GM23248 (cell line): ENCODE measurements at regions not wholly inside any gene's neighbourhood (a gene's known extent, or its start where the extent isn't known, plus 50 kb on each side); places are given as distances from the start of the nearest gene placed in this dataset.

Experiments
- DNase-seq: peaks from one replicate; pipeline ENCODE4 v3.0.0-alpha.2; 2015
- H2AFZ ChIP-seq: fragments of 200-600 bp; sonication (generic); 2 replicates; pipeline ENCODE4 v1.6.1; 2016; ENCODE audit warnings: antibody characterized with exemption
- H3F3A ChIP-seq: fragments of 200-600 bp; sonication (generic); 2 replicates; pipeline ENCODE4 v1.6.1; 2016; ENCODE audit warnings: mild to moderate bottlenecking, antibody characterized with exemption, mixed run types; ENCODE audit not compliant: insufficient read depth
- H3K27ac ChIP-seq: fragments of 200-600 bp; sonication (generic); 2 replicates; pipeline ENCODE4 v1.5.1; 2016; ENCODE audit warnings: mild to moderate bottlenecking
- H3K27me3 ChIP-seq: fragments of 200-600 bp; sonication (generic); replicated peaks from 2 replicates; pipeline ENCODE4 v1.6.1; 2016; ENCODE audit warnings: mild to moderate bottlenecking; ENCODE audit not compliant: insufficient read depth
- H3K36me3 ChIP-seq: fragments of 200-600 bp; sonication (generic); 2 replicates; pipeline ENCODE4 v1.6.1; 2016; ENCODE audit warnings: low read depth, mild to moderate bottlenecking
- H3K4me1 ChIP-seq: fragments of 200-600 bp; sonication (generic); 2 replicates; pipeline ENCODE4 v1.6.1; 2016; ENCODE audit warnings: mild to moderate bottlenecking; ENCODE audit not compliant: insufficient read depth
- H3K4me2 ChIP-seq: fragments of 200-600 bp; sonication (generic); one replicate; pipeline ENCODE4 v1.6.1; 2016; ENCODE audit warnings: mild to moderate bottlenecking; ENCODE audit not compliant: unreplicated experiment
- H3K4me3 ChIP-seq: fragments of 200-600 bp; sonication (generic); 2 replicates; pipeline ENCODE4 v1.5.1; 2016; ENCODE audit warnings: mild to moderate bottlenecking
- H3K79me2 ChIP-seq: fragments of 200-600 bp; sonication (generic); 2 replicates; pipeline ENCODE4 v1.6.1; 2016; ENCODE audit warnings: mild to moderate bottlenecking; ENCODE audit not compliant: insufficient read depth
- H3K9ac ChIP-seq: fragments of 200-600 bp; sonication (generic); 2 replicates; pipeline ENCODE4 v1.6.1; 2016; ENCODE audit warnings: mild to moderate bottlenecking
- H3K9me2 ChIP-seq: fragments of 200-600 bp; sonication (generic); 2 replicates; pipeline ENCODE4 v1.6.1; 2016; ENCODE audit warnings: mixed run types, mild to moderate bottlenecking, moderate library complexity; ENCODE audit not compliant: insufficient read depth
- H3K9me3 ChIP-seq: fragments of 200-600 bp; sonication (generic); one replicate; pipeline ENCODE4 v1.6.1; 2017; ENCODE audit warnings: low read depth
- H4K20me1 ChIP-seq: fragments of 200-600 bp; sonication (generic); 2 replicates; pipeline ENCODE4 v1.6.0; 2016; ENCODE audit not compliant: insufficient read depth
- EZH2 ChIP-seq: fragments of 200-600 bp; sonication (generic); IDR thresholded peaks from 2 replicates; pipeline ENCODE4 v1.6.1; 2018; ENCODE audit warnings: antibody characterized with exemption, mild to moderate bottlenecking; ENCODE audit not compliant: insufficient read depth, poor library complexity, severe bottlenecking
- EZH2phosphoT487 ChIP-seq: fragments of 200-600 bp; sonication (generic); IDR thresholded peaks from 2 replicates; pipeline ENCODE4 v1.6.1; 2018; ENCODE audit warnings: antibody characterized with exemption, moderate library complexity, mild to moderate bottlenecking, low read depth; ENCODE audit not compliant: insufficient read depth
- WGBS, 2 experiments: methylation state at CpG; one replicate each; pipeline ENCODE4 v1.1.6; 2015 to 2017; ENCODE audit warnings: low lambda C conversion rate in 2 of 2, low coverage in 1 of 2; ENCODE audit errors: missing lambda C conversion rate in 2 of 2; 5-methylcytosine and 5-hydroxymethylcytosine counted together
- in situ Hi-C: fragments of 300-500 bp; cut with MboI; formaldehyde crosslinking; loops from 2 replicates; pipeline ENCODE4 v1.15.0; 2020

DNA sequence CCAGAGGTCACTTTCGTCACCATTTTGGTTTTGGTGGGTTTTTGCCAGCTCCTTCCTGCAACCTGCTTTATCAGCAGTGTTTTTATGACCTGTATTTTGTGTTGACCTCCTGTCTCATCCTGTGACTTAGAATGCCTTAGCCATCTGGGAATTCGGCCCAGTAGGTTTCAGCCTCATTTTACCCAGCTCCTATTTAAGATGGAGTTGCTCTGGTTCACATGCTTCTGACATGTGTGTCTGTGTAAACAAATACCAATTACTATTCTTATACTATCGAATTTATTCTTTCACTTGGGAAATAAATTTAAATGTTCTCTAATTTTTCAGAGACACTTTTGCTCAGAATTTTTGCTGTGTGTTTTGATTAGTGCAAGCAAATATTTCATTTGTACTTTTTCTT lies 1370.3 kb upstream of the MIR17HG start:
- Histone ChIP-seq H3K27me3 (no peaks in the 10 kb centered on the region), H4K20me1 (no peaks in the 10 kb centered on the region), H3K9me3 (no peaks in the 10 kb centered on the region), H3K27ac (no peak overlapping the region), H2AFZ (no peak overlapping the region), H3K9me2 (no peaks in the 10 kb centered on the region; the same call in 1 of the 2 replicates), H3K9ac (no peak overlapping the region), H3K4me2 (no peak overlapping the region), H3K79me2 (no peaks in the 10 kb centered on the region), H3K36me3 (no peaks in the 10 kb centered on the region), H3K4me1 (peaks cover 2% of the 10 kb centered on the region; the same call in 1 of the 2 replicates), H3K4me3 (no peak overlapping the region), H3F3A (peaks cover under 1% of the 10 kb centered on the region; the same call in 1 of the 2 replicates)
- DNase-seq: no peak
- WGBS, 2 experiments: 79 to 81% methylated on average over 3 of the region's 3 CpGs
- in situ Hi-C loops: no loop called here
- TF ChIP-seq EZH2phosphoT487 (no peak), EZH2 (no peak)

DNA sequence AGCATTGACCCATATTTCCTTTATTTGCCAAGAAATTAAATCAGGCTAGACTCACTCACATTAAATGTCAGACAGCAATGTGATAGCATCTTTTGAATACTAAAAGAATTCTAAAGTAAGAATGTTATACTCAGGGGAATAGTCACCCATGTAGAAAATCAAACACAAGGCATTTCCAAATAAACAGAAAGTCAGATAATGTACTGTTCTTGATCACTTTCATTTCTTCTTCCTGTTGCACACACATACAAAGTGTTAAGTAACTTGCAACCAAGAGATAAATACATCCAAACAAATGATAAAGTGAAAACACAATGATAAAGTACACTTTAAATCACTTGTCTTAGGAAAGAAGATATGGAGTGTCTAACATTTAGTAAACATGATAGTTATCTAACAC lies 1366.6 kb upstream of the MIR17HG start:
- Histone ChIP-seq H3K4me3 (no peak overlapping the region), H3K9me2 (no peaks in the 10 kb centered on the region; the same call in 1 of the 2 replicates), H3K36me3 (no peaks in the 10 kb centered on the region), H4K20me1 (no peaks in the 10 kb centered on the region), H3K4me1 (peaks cover 11% of the 10 kb centered on the region), H3K79me2 (no peaks in the 10 kb centered on the region), H2AFZ (peak overlapping the region; percentile 29; the same call in 1 of the 2 replicates), H3K4me2 (no peak overlapping the region), H3F3A (peaks cover 10% of the 10 kb centered on the region; the same call in 1 of the 2 replicates), H3K9me3 (no peaks in the 10 kb centered on the region), H3K9ac (no peak overlapping the region), H3K27ac (no peak overlapping the region), H3K27me3 (no peaks in the 10 kb centered on the region)
- in situ Hi-C loops: no loop called here
- no peak for TF ChIP-seq EZH2
- no peak for TF ChIP-seq EZH2phosphoT487
- no peak for DNase-seq

DNA sequence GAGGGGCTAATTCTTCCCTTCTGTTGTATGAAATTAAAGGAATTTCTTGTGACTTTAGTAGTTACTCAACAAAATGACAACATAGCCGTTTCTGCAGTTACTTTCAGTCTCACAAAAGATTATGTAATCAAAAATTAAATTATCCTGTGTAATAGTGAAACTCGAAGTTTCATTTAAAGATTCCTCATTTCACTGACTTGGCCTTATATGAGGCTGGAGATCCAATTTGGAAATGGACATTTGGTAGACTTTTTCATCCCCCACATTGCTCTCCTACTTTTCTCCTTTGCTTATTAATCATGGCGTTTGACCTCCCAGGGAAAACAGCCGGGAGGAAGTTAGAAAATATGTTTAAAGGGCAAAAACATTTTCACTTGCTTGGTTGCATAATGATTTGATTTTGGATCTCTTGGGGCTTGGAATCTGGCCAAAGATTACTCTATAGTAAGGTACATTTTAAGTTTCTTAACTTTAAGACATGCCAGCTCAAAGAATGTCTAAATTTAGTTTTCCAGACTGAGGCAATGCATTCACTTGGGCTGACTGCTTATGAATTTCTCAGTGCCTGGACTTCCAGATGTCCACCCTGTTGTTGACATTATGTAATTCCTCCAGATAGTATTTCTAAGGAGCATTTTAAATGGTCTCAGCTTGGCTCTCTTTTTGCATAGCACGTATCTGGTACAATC lies 1364.9 kb upstream of the MIR17HG start:
- in situ Hi-C loops: no loop called here
- H3K27ac ChIP-seq: peak overlapping the region; percentile 67
- peak overlapping the region; percentile 75 for H3K4me2 ChIP-seq
- H3K27me3 ChIP-seq: no peaks in the 10 kb centered on the region
- H3F3A ChIP-seq: peaks cover 10% of the 10 kb centered on the region; the same call in 1 of the 2 replicates
- DNase-seq: peak; percentile 66
- H3K9me2 ChIP-seq: no peaks in the 10 kb centered on the region; the same call in 1 of the 2 replicates
- peak overlapping the region; percentile 35 for H3K9ac ChIP-seq
- H3K9me3 ChIP-seq: no peaks in the 10 kb centered on the region
- WGBS, 2 experiments: 3 to 7% methylated on average over 5 of the region's 5 CpGs
- H3K36me3 ChIP-seq: no peaks in the 10 kb centered on the region
- TF ChIP-seq EZH2phosphoT487 (no peak), EZH2 (no peak)
- H3K79me2 ChIP-seq: no peaks in the 10 kb centered on the region
- H3K4me3 ChIP-seq: peak overlapping the region; percentile 58
- H2AFZ ChIP-seq: peak overlapping the region; percentile 78
- peaks cover 11% of the 10 kb centered on the region for H3K4me1 ChIP-seq
- H4K20me1 ChIP-seq: no peaks in the 10 kb centered on the region

DNA sequence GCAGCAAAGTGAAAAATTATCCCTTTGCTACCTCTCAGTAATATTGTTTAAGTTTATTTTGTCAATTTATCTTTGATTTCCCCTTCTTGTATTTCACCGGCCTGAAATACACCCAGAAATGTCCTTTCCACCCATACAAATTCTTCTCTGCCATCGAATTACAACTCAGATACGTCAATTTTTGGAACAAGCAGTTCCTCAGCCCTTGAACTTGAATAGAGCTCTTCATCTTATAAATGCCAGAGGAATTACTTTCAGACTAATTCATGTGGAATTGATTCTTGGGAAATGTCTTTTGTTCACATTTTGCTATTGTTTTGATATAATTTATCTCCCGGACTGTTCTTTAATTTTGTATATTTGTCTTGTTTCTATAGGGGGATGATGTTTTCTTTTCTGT lies 1359.3 kb upstream of the MIR17HG start:
- TF ChIP-seq EZH2phosphoT487: no peak
- TF ChIP-seq EZH2: no peak
- H2AFZ ChIP-seq: peak overlapping the region; percentile 67
- in situ Hi-C loops: no loop called here
- no peaks in the 10 kb centered on the region for H4K20me1 ChIP-seq
- H3K4me3 ChIP-seq: no peak overlapping the region
- H3K9ac ChIP-seq: no peak overlapping the region
- H3F3A ChIP-seq: no peaks in the 10 kb centered on the region
- no peaks in the 10 kb centered on the region for H3K27me3 ChIP-seq
- H3K27ac ChIP-seq: no peak overlapping the region
- DNase-seq: peak; percentile 4
- no peak overlapping the region for H3K4me2 ChIP-seq
- H3K36me3 ChIP-seq: no peaks in the 10 kb centered on the region
- H3K4me1 ChIP-seq: no peaks in the 10 kb centered on the region
- no peaks in the 10 kb centered on the region for H3K79me2 ChIP-seq
- no peaks in the 10 kb centered on the region for H3K9me2 ChIP-seq
- no peaks in the 10 kb centered on the region for H3K9me3 ChIP-seq
- WGBS, 2 experiments: 4 to 10% methylated on average over 4 of the region's 4 CpGs

DNA sequence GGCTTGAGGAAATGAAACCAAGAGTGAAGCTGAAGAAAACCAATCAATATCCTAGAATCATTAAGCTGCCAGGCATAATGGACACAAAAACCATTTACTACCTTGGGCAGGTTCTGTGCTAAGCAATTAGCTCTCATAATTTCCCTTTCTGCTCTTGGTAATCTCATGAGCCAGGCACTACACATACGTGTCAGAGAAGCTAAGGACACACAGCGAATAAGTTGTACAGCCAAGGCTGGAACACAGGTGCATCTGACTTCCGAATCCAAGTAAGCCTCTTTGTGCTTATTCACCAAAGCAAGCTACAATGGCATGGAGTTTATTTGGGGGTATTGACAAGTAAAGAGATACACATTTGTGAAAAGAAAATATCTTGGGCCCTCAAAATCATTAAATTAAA lies 1343.9 kb upstream of the MIR17HG start:
- H3K79me2 ChIP-seq: no peaks in the 10 kb centered on the region
- H3K27me3 ChIP-seq: no peaks in the 10 kb centered on the region
- no peak overlapping the region for H3K27ac ChIP-seq
- H3K4me3 ChIP-seq: no peak overlapping the region
- no peak for DNase-seq
- H3K36me3 ChIP-seq: no peaks in the 10 kb centered on the region
- no peaks in the 10 kb centered on the region for H3K9me3 ChIP-seq
- H3K9ac ChIP-seq: no peak overlapping the region
- no peaks in the 10 kb centered on the region for H3K4me1 ChIP-seq
- in situ Hi-C loops: no loop called here
- no peaks in the 10 kb centered on the region for H3K9me2 ChIP-seq
- H4K20me1 ChIP-seq: no peaks in the 10 kb centered on the region
- 75 to 87% methylated on average over 3 of the region's 3 CpGs for WGBS, 2 experiments
- 0 out of 2 replicates have a peak overlapping the region, but pooled peaks have one; percentile 27 for H2AFZ ChIP-seq
- no peak overlapping the region for H3K4me2 ChIP-seq
- TF ChIP-seq EZH2 (no peak), EZH2phosphoT487 (no peak)
- H3F3A ChIP-seq: no peaks in the 10 kb centered on the region
